OCI-LY3 (cell line): ENCODE measurements at regions not wholly inside any gene's neighbourhood (a gene's known extent, or its start where the extent isn't known, plus 50 kb on each side); places are given as distances from the start of the nearest gene placed in this dataset.

Experiments
- H2AFZ ChIP-seq: fragments of 200-600, 300-600 bp; shearing (Covaris generic); 2 replicates; pipeline ENCODE4 v1.6.0; 2014; ENCODE audit warnings: antibody characterized with exemption, low read depth, low read length
- H3K27ac ChIP-seq: fragments of 200-600, 300-600 bp; sonication (generic); 2 replicates; pipeline ENCODE4 v1.5.1; 2014; ENCODE audit warnings: mild to moderate bottlenecking, low read length, moderate library complexity, mixed read lengths
- H3K27me3 ChIP-seq: fragments of 200-600, 300-600 bp; sonication (generic); 2 replicates; pipeline ENCODE4 v1.6.1; 2014; ENCODE audit warnings: low read depth, low read length, mixed read lengths
- H3K36me3 ChIP-seq: fragments of 200-600, 300-600 bp; sonication (generic); replicated peaks from 2 replicates; pipeline ENCODE3; 2014; ENCODE audit warnings: low read depth, low read length, mixed read lengths
- H3K4me1 ChIP-seq: fragments of 300-600, 200-600 bp; sonication (generic); 2 replicates; pipeline ENCODE4 v1.6.1; 2014; ENCODE audit warnings: low read length, mixed read lengths
- H3K4me2 ChIP-seq: fragments of 200-600, 300-600 bp; sonication (generic); 2 replicates; pipeline ENCODE4 v1.6.1; 2014; ENCODE audit warnings: low read length, mixed read lengths
- H3K4me3 ChIP-seq: fragments of 300-600, 200-600 bp; sonication (generic); 2 replicates; pipeline ENCODE4 v1.5.1; 2014; ENCODE audit warnings: antibody characterized with exemption, mild to moderate bottlenecking, low read length, moderate library complexity
- H3K79me2 ChIP-seq: fragments of 300-600, 200-600 bp; shearing (Covaris generic); 2 replicates; pipeline ENCODE4 v1.6.1; 2014; ENCODE audit warnings: mild to moderate bottlenecking, low read length, mixed read lengths
- H3K9ac ChIP-seq: fragments of 300-600, 200-600 bp; shearing (Covaris generic); 2 replicates; pipeline ENCODE4 v1.6.0; 2014; ENCODE audit warnings: mild to moderate bottlenecking, low read length, moderate library complexity
- H3K9me3 ChIP-seq: fragments of 200-600, 300-600 bp; shearing (Covaris generic); 2 replicates; pipeline ENCODE4 v1.6.1; 2014; ENCODE audit warnings: low read length, mixed read lengths; ENCODE audit not compliant: insufficient read depth
- H4K20me1 ChIP-seq: fragments of 200-600, 300-600 bp; sonication (generic); 2 replicates; pipeline ENCODE4 v1.6.1; 2016; ENCODE audit warnings: low read length, mixed read lengths; ENCODE audit not compliant: insufficient read depth
- EZH2phosphoT487 ChIP-seq: fragments of 200-600 bp; shearing (Covaris generic); IDR thresholded peaks from 2 replicates; pipeline ENCODE4 v1.6.1; 2018; ENCODE audit warnings: antibody characterized with exemption, mixed run types, low read depth
- TF ChIP-seq, protein P1 (sequence below): fragments of 200-600, 300-600 bp; sonication (generic); IDR thresholded peaks from 2 replicates; pipeline ENCODE4 v1.5.1; 2014; ENCODE audit warnings: antibody characterized with exemption, low read length, low read depth

- Histone ChIP-seq H3K4me1 (no peaks in the 10 kb centered on the region), H3K36me3 (no peaks in the 10 kb centered on the region), H3K9me3 (no peaks in the 10 kb centered on the region), H3K4me2 (no peak overlapping the region), H2AFZ (no peak overlapping the region), H3K9ac (no peak overlapping the region), H3K27ac (no peak overlapping the region), H3K4me3 (no peak overlapping the region), H3K79me2 (no peaks in the 10 kb centered on the region), H4K20me1 (no peaks in the 10 kb centered on the region), H3K27me3 (no peaks in the 10 kb centered on the region)
- TF ChIP-seq, protein P1, sequence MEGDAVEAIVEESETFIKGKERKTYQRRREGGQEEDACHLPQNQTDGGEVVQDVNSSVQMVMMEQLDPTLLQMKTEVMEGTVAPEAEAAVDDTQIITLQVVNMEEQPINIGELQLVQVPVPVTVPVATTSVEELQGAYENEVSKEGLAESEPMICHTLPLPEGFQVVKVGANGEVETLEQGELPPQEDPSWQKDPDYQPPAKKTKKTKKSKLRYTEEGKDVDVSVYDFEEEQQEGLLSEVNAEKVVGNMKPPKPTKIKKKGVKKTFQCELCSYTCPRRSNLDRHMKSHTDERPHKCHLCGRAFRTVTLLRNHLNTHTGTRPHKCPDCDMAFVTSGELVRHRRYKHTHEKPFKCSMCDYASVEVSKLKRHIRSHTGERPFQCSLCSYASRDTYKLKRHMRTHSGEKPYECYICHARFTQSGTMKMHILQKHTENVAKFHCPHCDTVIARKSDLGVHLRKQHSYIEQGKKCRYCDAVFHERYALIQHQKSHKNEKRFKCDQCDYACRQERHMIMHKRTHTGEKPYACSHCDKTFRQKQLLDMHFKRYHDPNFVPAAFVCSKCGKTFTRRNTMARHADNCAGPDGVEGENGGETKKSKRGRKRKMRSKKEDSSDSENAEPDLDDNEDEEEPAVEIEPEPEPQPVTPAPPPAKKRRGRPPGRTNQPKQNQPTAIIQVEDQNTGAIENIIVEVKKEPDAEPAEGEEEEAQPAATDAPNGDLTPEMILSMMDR: no peak
- TF ChIP-seq EZH2phosphoT487: no peak
Measured at GRCh38 chr14:43981135-43981768, 525.8 kb downstream of the FSCB start.

GRCh38 chr14:43956741-43957140, 550.3 kb downstream of the FSCB start:
- Histone ChIP-seq H4K20me1 (no peaks in the 10 kb centered on the region), H2AFZ (no peak overlapping the region), H3K9ac (no peak overlapping the region), H3K79me2 (no peaks in the 10 kb centered on the region), H3K27me3 (no peaks in the 10 kb centered on the region), H3K4me1 (no peaks in the 10 kb centered on the region), H3K36me3 (no peaks in the 10 kb centered on the region), H3K27ac (no peak overlapping the region), H3K4me3 (no peak overlapping the region), H3K9me3 (no peaks in the 10 kb centered on the region), H3K4me2 (no peak overlapping the region)
- TF ChIP-seq, protein P1: no peak
- no peak for TF ChIP-seq EZH2phosphoT487

DNA sequence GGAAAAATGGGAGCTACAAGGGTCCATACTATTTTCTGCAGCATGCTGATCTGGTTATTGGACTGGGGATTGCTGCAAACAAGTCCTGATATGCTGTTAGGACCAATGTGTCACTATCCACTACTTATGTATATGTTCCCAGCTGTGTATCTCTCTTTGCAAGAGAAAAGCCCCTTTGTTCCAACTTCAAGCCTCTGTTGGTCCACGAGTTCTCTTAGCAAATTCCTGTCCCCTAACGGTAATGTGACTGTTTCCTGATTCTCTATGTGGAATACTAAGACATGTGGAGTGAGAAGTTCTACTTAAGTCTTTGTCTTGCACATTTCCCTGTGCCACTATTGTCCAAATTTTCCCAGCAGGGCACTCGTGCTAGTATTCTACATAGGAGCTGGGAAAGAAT, 557.7 kb downstream of the FSCB start:
- Histone ChIP-seq H3K4me2 (no peak overlapping the region), H4K20me1 (no peaks in the 10 kb centered on the region), H3K36me3 (no peaks in the 10 kb centered on the region), H3K9me3 (no peaks in the 10 kb centered on the region), H3K27me3 (no peaks in the 10 kb centered on the region), H3K79me2 (no peaks in the 10 kb centered on the region), H3K4me3 (no peak overlapping the region), H2AFZ (no peak overlapping the region), H3K4me1 (no peaks in the 10 kb centered on the region), H3K27ac (no peak overlapping the region), H3K9ac (no peak overlapping the region)
- TF ChIP-seq, protein P1: no peak
- no peak for TF ChIP-seq EZH2phosphoT487

- no peaks in the 10 kb centered on the region for H4K20me1 ChIP-seq
- no peaks in the 10 kb centered on the region for H3K79me2 ChIP-seq
- H3K9me3 ChIP-seq: no peaks in the 10 kb centered on the region
- TF ChIP-seq, protein P1: no peak
- TF ChIP-seq EZH2phosphoT487: no peak
- H3K27ac ChIP-seq: no peak overlapping the region
- no peaks in the 10 kb centered on the region for H3K4me1 ChIP-seq
- no peak overlapping the region for H3K9ac ChIP-seq
- no peak overlapping the region for H2AFZ ChIP-seq
- H3K27me3 ChIP-seq: no peaks in the 10 kb centered on the region
- H3K36me3 ChIP-seq: no peaks in the 10 kb centered on the region
- H3K4me3 ChIP-seq: no peak overlapping the region
- H3K4me2 ChIP-seq: no peak overlapping the region
Measured at GRCh38 chr14:43939836-43940235, 567.2 kb downstream of the FSCB start.
